H1 (cell line): ENCODE measurements at regions not wholly inside any gene's neighbourhood (a gene's known extent, or its start where the extent isn't known, plus 50 kb on each side); places are given as distances from the start of the nearest gene placed in this dataset.
A peak's percentile ranks its signal among the peaks of the same experiment; 100 is the strongest.

Source experiments
- CTCF ChIA-PET: fragments of 300-600 bp; sonication (Branson Sonifier 250); formaldehyde crosslinking; loops from one replicate; lab custom pipeline; 2021; ENCODE audit not compliant: partially characterized antibody; lab: Charles Lee
- POLR2A ChIA-PET: fragments of 300-600 bp; sonication (Branson Sonifier 250); formaldehyde crosslinking; loops from one replicate; lab custom pipeline; 2021; ENCODE audit warnings: inconsistent platforms; ENCODE audit not compliant: partially characterized antibody; lab: Charles Lee
- DNase-seq, 2 experiments: peaks; one replicate each; pipeline versions ENCODE4 v3.0.0 to v3.0.0-alpha.2; 2010 to 2022; ENCODE audit warnings: low spot score in 2 of 2, low read depth in 1 of 2, mixed read lengths in 1 of 2
- FAIRE-seq: peaks from 2 replicates; lab custom pipeline; 2011; peaks lifted over from hg19 to GRCh38; lab: Jason Lieb, UNC
- H2AFZ ChIP-seq: 2 replicates; pipeline ENCODE4 v1.8.1; 2012; ENCODE audit warnings: low read length, inconsistent platforms
- H2AK5ac ChIP-seq: 2 replicates; pipeline ENCODE4 v1.6.1; 2013; ENCODE audit warnings: low read depth, low read length
- H2BK120ac ChIP-seq: replicated peaks from 2 replicates; pipeline ENCODE3; 2013; ENCODE audit warnings: low read depth, low read length, inconsistent platforms
- H2BK12ac ChIP-seq: 2 replicates; pipeline ENCODE4 v1.6.1; 2013; ENCODE audit warnings: low read depth, low read length
- H2BK15ac ChIP-seq: 2 replicates; pipeline ENCODE4 v1.6.1; 2013; ENCODE audit warnings: low read length
- H2BK20ac ChIP-seq: 2 replicates; pipeline ENCODE4 v1.6.1; 2013; ENCODE audit warnings: low read length
- H2BK5ac ChIP-seq: 2 replicates; pipeline ENCODE4 v1.6.1; 2013; ENCODE audit warnings: low read depth, low read length
- H3K14ac ChIP-seq: 2 replicates; pipeline ENCODE4 v1.6.1; 2013; ENCODE audit warnings: inconsistent platforms; ENCODE audit not compliant: insufficient read length
- H3K18ac ChIP-seq: 2 replicates; pipeline ENCODE4 v1.6.1; 2013; ENCODE audit warnings: low read length; ENCODE audit errors: extremely low read depth
- H3K23ac ChIP-seq: 2 replicates; pipeline ENCODE4 v1.6.1; 2013; ENCODE audit warnings: inconsistent platforms; ENCODE audit not compliant: insufficient read length
- H3K23me2 ChIP-seq: 2 replicates; pipeline ENCODE4 v1.6.1; 2013; ENCODE audit warnings: low read depth, low read length
- H3K27ac ChIP-seq: 2 replicates; pipeline ENCODE4 v1.6.1; 2011; ENCODE audit warnings: low read depth, low read length, inconsistent platforms
- H3K27me3 ChIP-seq, 4 experiments: replicated peaks in 1 of 4; 1 replicate in 1 of 4; 2 replicates in 3 of 4; pipeline versions ENCODE4 v1.6.1 to v1.8.1; 2011 to 2013; ENCODE audit warnings: low read length in 3 of 4, mild to moderate bottlenecking in 3 of 4, inconsistent platforms in 2 of 4, mixed read lengths in 2 of 4, moderate library complexity in 1 of 4; ENCODE audit not compliant: control insufficient read depth in 3 of 4, insufficient read depth in 3 of 4; ENCODE audit errors: extremely low read depth in 1 of 4
- H3K36me3 ChIP-seq, 4 experiments: 2 replicates each; pipeline versions ENCODE4 v1.6.1 to v1.8.1; 2011 to 2013; ENCODE audit warnings: mild to moderate bottlenecking in 4 of 4, low read length in 3 of 4, moderate library complexity in 2 of 4, control low read depth in 1 of 4, inconsistent platforms in 1 of 4; ENCODE audit not compliant: insufficient read depth in 4 of 4, control insufficient read depth in 2 of 4
- H3K4ac ChIP-seq: replicated peaks from 2 replicates; pipeline ENCODE3; 2013; ENCODE audit warnings: low read length, low read depth, mixed read lengths, inconsistent platforms; ENCODE audit not compliant: insufficient read length
- H3K4me1 ChIP-seq, 4 experiments: replicated peaks in 1 of 4; 1 replicate in 1 of 4; 2 replicates in 3 of 4; pipeline versions ENCODE4 v1.6.1 to v1.8.1; 2011 to 2013; ENCODE audit warnings: low read length in 3 of 4, inconsistent platforms in 2 of 4, mixed read lengths in 1 of 4; ENCODE audit not compliant: insufficient read depth in 4 of 4, control insufficient read depth in 3 of 4
- H3K4me2 ChIP-seq, 2 experiments: 2 replicates each; pipeline versions ENCODE4 v1.6.1 to v1.8.1; 2011 to 2013; ENCODE audit warnings: low read depth in 2 of 2, low read length in 2 of 2, control low read depth in 1 of 2, inconsistent platforms in 1 of 2, mild to moderate bottlenecking in 1 of 2; ENCODE audit not compliant: insufficient read depth in 1 of 2
- H3K4me3 ChIP-seq, 4 experiments: fragments of 200-600, 300-600 bp in 1 of 4; sonication (generic), shearing (Covaris generic), sonication (Bioruptor Twin) in 1 of 4; 2 replicates each; pipeline versions ENCODE4 v1.5.1 to v1.8.1; 2011 to 2016; ENCODE audit warnings: low read length in 4 of 4, low read depth in 3 of 4, control low read depth in 2 of 4, inconsistent platforms in 2 of 4, mild to moderate bottlenecking in 2 of 4, mixed read lengths in 1 of 4, moderate library complexity in 1 of 4; ENCODE audit not compliant: insufficient read depth in 2 of 4; ENCODE audit errors: extremely low read depth in 1 of 4
- H3K56ac ChIP-seq: replicated peaks from 2 replicates; pipeline ENCODE3; 2013; ENCODE audit warnings: low read depth, mild to moderate bottlenecking, mixed read lengths, low read length, inconsistent platforms; ENCODE audit not compliant: insufficient read length
- H3K79me1 ChIP-seq: 2 replicates; pipeline ENCODE4 v1.6.1; 2013; ENCODE audit warnings: low read depth, low read length, control low read depth
- H3K79me2 ChIP-seq, 2 experiments: 2 replicates each; pipeline versions ENCODE4 v1.6.1 to v1.8.1; 2012 to 2013; ENCODE audit warnings: low read length in 2 of 2, mild to moderate bottlenecking in 2 of 2, inconsistent platforms in 1 of 2; ENCODE audit not compliant: insufficient read depth in 2 of 2, control insufficient read depth in 1 of 2
- H3K9ac ChIP-seq, 4 experiments: replicated peaks in 1 of 4; 1 replicate in 1 of 4; 2 replicates in 3 of 4; pipeline versions ENCODE4 v1.6.1 to v1.8.1; 2011 to 2013; ENCODE audit warnings: low read depth in 3 of 4, low read length in 3 of 4, control low read depth in 2 of 4, mild to moderate bottlenecking in 2 of 4, moderate library complexity in 2 of 4, inconsistent platforms in 1 of 4; ENCODE audit errors: extremely low read depth in 1 of 4
- H3K9me3 ChIP-seq, 2 experiments: 2 replicates each; pipeline versions ENCODE4 v1.6.1 to v1.8.1; 2012 to 2013; ENCODE audit warnings: mild to moderate bottlenecking in 2 of 2, moderate library complexity in 2 of 2, control low read depth in 1 of 2, inconsistent platforms in 1 of 2, low read depth in 1 of 2, low read length in 1 of 2, mixed read lengths in 1 of 2; ENCODE audit not compliant: insufficient read depth in 2 of 2
- H4K20me1 ChIP-seq, 2 experiments: replicated peaks in 1 of 2; 2 replicates each; pipeline versions ENCODE3 to v1.8.1; 2011 to 2013; ENCODE audit warnings: inconsistent platforms in 2 of 2, low read length in 2 of 2, mild to moderate bottlenecking in 1 of 2; ENCODE audit not compliant: insufficient read depth in 2 of 2, control insufficient read depth in 1 of 2
- H4K5ac ChIP-seq: 2 replicates; pipeline ENCODE4 v1.6.1; 2013; ENCODE audit warnings: low read length, low read depth, mixed read lengths, inconsistent platforms; ENCODE audit not compliant: insufficient read length
- H4K8ac ChIP-seq: 2 replicates; pipeline ENCODE4 v1.8.0; 2013; ENCODE audit warnings: mild to moderate bottlenecking, moderate library complexity, low read length, inconsistent platforms; ENCODE audit not compliant: insufficient read depth; ENCODE audit errors: extremely low read depth
- H4K91ac ChIP-seq: replicated peaks from 2 replicates; pipeline ENCODE3; 2013; ENCODE audit warnings: low read length, mixed read lengths, inconsistent platforms; ENCODE audit not compliant: insufficient read length
- CBX5 ChIP-seq: fragments of 300-800, 300-1000 bp; sonication (generic); IDR thresholded peaks from 2 replicates; pipeline ENCODE4 v1.7.1; 2016; ENCODE audit warnings: antibody characterized with exemption, low read length, low read depth
- CHD2 ChIP-seq: IDR thresholded peaks from 2 replicates; pipeline ENCODE4 v1.6.1; 2012; ENCODE audit warnings: low read length, improper control_type of control experiment
- EZH2 ChIP-seq: fragments of 200-600 bp; sonication (generic); IDR thresholded peaks from 2 replicates; pipeline ENCODE4 v1.7.1; 2012; ENCODE audit warnings: low read depth, mild to moderate bottlenecking, moderate library complexity, low read length, inconsistent platforms; ENCODE audit not compliant: severe bottlenecking
- MAFK ChIP-seq: IDR thresholded peaks from 2 replicates; pipeline ENCODE4 v1.6.1; 2012; ENCODE audit warnings: low read depth, mild to moderate bottlenecking, improper control_type of control experiment, low read length
- POLR2AphosphoS5 ChIP-seq: IDR thresholded peaks from 2 replicates; pipeline ENCODE4 v1.6.1; 2011; ENCODE audit warnings: low read depth, low read length
- RBBP5 ChIP-seq: IDR thresholded peaks from 2 replicates; pipeline ENCODE4 v1.7.1; 2012; ENCODE audit warnings: low read depth, mild to moderate bottlenecking, inconsistent platforms, low read length, moderate library complexity, borderline replicate concordance
- SAP30 ChIP-seq: fragments of 300-600 bp; sonication (generic); IDR thresholded peaks from 2 replicates; pipeline ENCODE4 v1.7.1; 2012; ENCODE audit warnings: low read length, moderate library complexity, mild to moderate bottlenecking, inconsistent platforms; ENCODE audit not compliant: insufficient read depth, insufficient replicate concordance
- SIN3A ChIP-seq, 2 experiments: IDR thresholded peaks in 1 of 2; conservative IDR thresholded peaks in 1 of 2; 2 replicates each; pipeline ENCODE4 v1.6.1; 2011 to 2012; ENCODE audit warnings: low read length in 2 of 2, improper control_type of control experiment in 1 of 2, low read depth in 1 of 2, mild to moderate bottlenecking in 1 of 2
- SIX5 ChIP-seq: IDR thresholded peaks from 2 replicates; pipeline ENCODE4 v1.6.1; 2011; ENCODE audit warnings: mild to moderate bottlenecking, low read depth, low read length
- SP2 ChIP-seq: IDR thresholded peaks from 2 replicates; pipeline ENCODE4 v1.6.1; 2012; ENCODE audit warnings: mild to moderate bottlenecking, low read length, inconsistent platforms
- SRF ChIP-seq: IDR thresholded peaks from 2 replicates; pipeline ENCODE4 v1.6.1; 2011; ENCODE audit warnings: mild to moderate bottlenecking, low read depth, low read length, moderate library complexity
- SUZ12 ChIP-seq: fragments of 200-600 bp; sonication (generic); IDR thresholded peaks from 2 replicates; pipeline ENCODE4 v1.6.1; 2012; ENCODE audit warnings: mild to moderate bottlenecking, inconsistent platforms, low read length, moderate library complexity, mixed read lengths
- TBP ChIP-seq: IDR thresholded peaks from 2 replicates; pipeline ENCODE4 v1.6.1; 2011; ENCODE audit warnings: low read depth, low read length, improper control_type of control experiment
- WGBS, 2 experiments: shearing (Covaris generic) in 1 of 2; methylation state at CpG; one replicate each; pipeline versions ENCODE4 v1.1.6 to v1.1.7; 2013 to 2015; ENCODE audit warnings: low lambda C conversion rate in 2 of 2, mixed read lengths in 2 of 2, inconsistent platforms in 1 of 2, low coverage in 1 of 2, missing lambda C conversion rate in 1 of 2; ENCODE audit not compliant: insufficient replicate concordance in 2 of 2, insufficient coverage in 1 of 2, insufficient read length in 1 of 2; ENCODE audit errors: extremely low coverage in 1 of 2, missing lambda C conversion rate in 1 of 2; 5-methylcytosine and 5-hydroxymethylcytosine counted together
- TF ChIP-seq, protein P1 (sequence below): IDR thresholded peaks from 2 replicates; pipeline ENCODE4 v1.6.1; 2011; ENCODE audit warnings: low read length, improper control_type of control experiment

DNA sequence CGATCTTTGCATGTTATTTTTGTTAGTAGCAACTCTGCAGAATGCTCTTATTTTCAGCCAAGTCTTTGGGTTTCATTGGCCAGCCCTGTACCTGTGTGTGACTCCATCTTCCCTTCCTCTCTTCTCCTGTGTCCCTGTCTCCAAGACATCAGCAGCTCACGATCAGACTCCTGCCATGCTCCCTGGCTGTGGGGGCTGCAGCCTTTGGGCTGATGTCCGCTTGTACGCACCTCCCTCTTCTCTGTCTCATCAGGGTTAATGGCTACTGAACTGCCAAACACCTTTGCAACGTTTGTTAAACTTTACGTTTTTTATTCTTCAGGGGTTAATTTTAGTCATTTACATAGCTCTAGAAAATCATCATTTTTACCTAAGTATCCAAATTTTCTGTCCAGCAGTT, 103.5 kb upstream of the RET start:
- H3K14ac ChIP-seq, result no peak overlapping the region
- H3K9ac ChIP-seq, result no peak overlapping the region
- 83% methylated on average over 6 of the region's 6 CpGs; no CpG with 5 or more reads in 1 of the 2 experiments for WGBS, 2 experiments
- no peak overlapping the region for H3K4me3 ChIP-seq
- POLR2A ChIA-PET, result no interaction called here
- H3K18ac ChIP-seq, result no peak overlapping the region
- no peaks in the 10 kb centered on the region for H3K36me3 ChIP-seq
- FAIRE-seq, result no peak
- no peak overlapping the region for H2BK20ac ChIP-seq
- no peak overlapping the region for H4K8ac ChIP-seq
- no peak overlapping the region for H3K27ac ChIP-seq
- CTCF ChIA-PET, result interaction anchor here (1.4 to 1.6 kb wide), 2 partner anchors 10 to 106 kb away, joined by 3 to 6 read pairs; no protein-coding TSS in a partner anchor
- peak overlapping the region; percentile 39 for H3K4ac ChIP-seq
- H4K91ac ChIP-seq, result no peak overlapping the region
- no peak overlapping the region for H4K5ac ChIP-seq
- no peak overlapping the region for H2BK120ac ChIP-seq
- H3K4me1 ChIP-seq, result no peaks in the 10 kb centered on the region; a peak in 1 of 7 replicates
- H2BK12ac ChIP-seq, result no peak overlapping the region
- H3K4me2 ChIP-seq, result no peak overlapping the region
- H2AK5ac ChIP-seq, result peak overlapping the region; percentile 75; the same call in 1 of the 2 replicates
- no peaks in the 10 kb centered on the region for H3K23me2 ChIP-seq
- no peaks in the 10 kb centered on the region for H3K27me3 ChIP-seq
- no peak overlapping the region for H2BK5ac ChIP-seq
- no peak for DNase-seq
- H3K23ac ChIP-seq, result no peak overlapping the region
- H3K9me3 ChIP-seq, result no peaks in the 10 kb centered on the region
- no peak overlapping the region for H3K56ac ChIP-seq
- no peaks in the 10 kb centered on the region for H3K79me1 ChIP-seq
- H3K79me2 ChIP-seq, result no peaks in the 10 kb centered on the region
- H2AFZ ChIP-seq, result no peak overlapping the region
- H2BK15ac ChIP-seq, result no peak overlapping the region
- peaks cover 0 to 1% of the 10 kb centered on the region in 2 experiments for H4K20me1 ChIP-seq
- TF ChIP-seq SP2 (no peak), POLR2AphosphoS5 (no peak), SIN3A (conservative IDR thresholded peaks at IDR 0.05 in 1 of 2, IDR thresholded peaks at IDR 0.05 in 1 of 2; ENCODE audit: low read depth in 1 of 2, low read length in 2 of 2) (no peak), SUZ12 (no peak), SIX5 (no peak), SAP30 (no peak), MAFK (no peak), SRF (no peak), CBX5 (no peak), RBBP5 (no peak), EZH2 (no peak), TBP (no peak), CHD2 (no peak)
- TF ChIP-seq, protein P1, sequence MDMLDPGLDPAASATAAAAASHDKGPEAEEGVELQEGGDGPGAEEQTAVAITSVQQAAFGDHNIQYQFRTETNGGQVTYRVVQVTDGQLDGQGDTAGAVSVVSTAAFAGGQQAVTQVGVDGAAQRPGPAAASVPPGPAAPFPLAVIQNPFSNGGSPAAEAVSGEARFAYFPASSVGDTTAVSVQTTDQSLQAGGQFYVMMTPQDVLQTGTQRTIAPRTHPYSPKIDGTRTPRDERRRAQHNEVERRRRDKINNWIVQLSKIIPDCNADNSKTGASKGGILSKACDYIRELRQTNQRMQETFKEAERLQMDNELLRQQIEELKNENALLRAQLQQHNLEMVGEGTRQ, result no peak
